Heart right ventricle (tissue), 16 donors: ENCODE measurements at regions not wholly inside any gene's neighbourhood (a gene's known extent, or its start where the extent isn't known, plus 50 kb on each side); places are given as distances from the start of the nearest gene placed in this dataset.

Experiments
- ATAC-seq, 8 donors: fragments of 200-7000 bp; cut with Tn5 transposase; one replicate each; pipeline ENCODE4 v1.9.1; 2020; ENCODE audit warnings: mild to moderate bottlenecking in 8 of 8, moderate library complexity in 8 of 8, moderate number of reproducible peaks in 1 of 8
- DNase-seq, 2 donors: peaks; one replicate each; pipeline ENCODE4 v3.0.0-alpha.2; 2020
- H3K27ac ChIP-seq, 10 donors: fragments of 200-600 bp; sonication (generic) in 2 of 10; one replicate each; pipeline versions ENCODE4 v1.5.0 to v1.8.0; 2020 to 2022; ENCODE audit warnings: mild to moderate bottlenecking in 3 of 10
- H3K27me3 ChIP-seq, 7 donors: fragments of 200-600 bp; one replicate each; pipeline ENCODE4 v1.8.0; 2021 to 2022; ENCODE audit warnings: mild to moderate bottlenecking in 2 of 7
- H3K36me3 ChIP-seq, 9 donors: fragments of 200-600 bp; sonication (generic) in 1 of 9; one replicate each; pipeline versions ENCODE4 v1.5.0 to v1.8.0; 2020 to 2022; ENCODE audit warnings: mild to moderate bottlenecking in 2 of 9
- H3K4me1 ChIP-seq, 9 donors: fragments of 200-600 bp; sonication (generic) in 1 of 9; one replicate each; pipeline versions ENCODE4 v1.5.0 to v1.8.0; 2020 to 2022; ENCODE audit warnings: mild to moderate bottlenecking in 4 of 9
- H3K4me3 ChIP-seq, 10 donors: fragments of 200-600 bp; sonication (generic) in 2 of 10; one replicate each; pipeline versions ENCODE4 v1.5.0 to v1.8.0; 2020 to 2022; ENCODE audit warnings: mild to moderate bottlenecking in 7 of 10, moderate library complexity in 2 of 10
- H3K9me3 ChIP-seq, 11 donors: fragments of 200-600 bp in 10 of 11; sonication (generic) in 2 of 11; one replicate each; pipeline versions ENCODE4 v1.5.0 to v1.8.0; 2013 to 2022; ENCODE audit warnings: mild to moderate bottlenecking in 2 of 11, control low read depth in 1 of 11, moderate library complexity in 1 of 11
- WGBS, 2 donors: extraction: QIAGEN DNeasy Blood & Tissue Kit; methylation state at CpG; one replicate each; pipeline ENCODE4 v1.1.7; 2013; ENCODE audit warnings: inconsistent platforms in 1 of 2; 5-methylcytosine and 5-hydroxymethylcytosine counted together
- intact Hi-C, 10 donors: fragments of 100-400 bp; cut with DNase I; formaldehyde crosslinking; loops; one replicate each; pipeline versions ENCODE4 v1.11.1 to v1.14.2; 2022
- TF ChIP-seq, protein P1 (sequence below), 9 donors: fragments of 200-600 bp; sonication (generic) in 2 of 9; IDR thresholded peaks; one replicate each; pipeline versions ENCODE4 v1.5.0 to v1.8.0; 2021 to 2022; ENCODE audit warnings: antibody characterized with exemption in 9 of 9, mild to moderate bottlenecking in 5 of 9, moderate library complexity in 1 of 9
- donor health status: Arrhythmogenic right ventricular cardiomyopathy.
- donor health status: ischemic (EF 13 %, LVEDD 7.1; RV severe dilation, severe dysfunction).
- donor health status: healthy with polysubstance abuse.
- donor health status: DM: no; HTN: yes; CAD: no.
- donor health status: DM: no; HTN: no; CAD: no.
- donor health status: ischemic (EF 25% LVEDD 6.9; RV normal size, moderate dysfunction).
- donor health status: ischemic (EF 25% LVEDD 5.7; RV mildly dilated, moderate dysfunction).
- donor health status: healthy.
- donor health status: DM: yes; HTN: yes; CAD: no.
- donor health status: Ischemic cardiomyopathy.
- donor health status: ischemic (EF 35%, LVEDD 5.7; RV mildly dilated, moderate dysfunction).
- donor health status: nonischemic (EF 11% LVEDD 7.7; RV severe dilation, severe dysfunction).
- donor health status: DM: yes; HTN: yes; CAD: no.
- donor health status: PGD.
- donor health status: ischemic (EF 29% LVEDD 5.4; RV normal size, mild dysfunction).
- donor health status: nonischemic (EF 23%, LVEDD 6.1; RV moderate dilation, normal function).

DNA sequence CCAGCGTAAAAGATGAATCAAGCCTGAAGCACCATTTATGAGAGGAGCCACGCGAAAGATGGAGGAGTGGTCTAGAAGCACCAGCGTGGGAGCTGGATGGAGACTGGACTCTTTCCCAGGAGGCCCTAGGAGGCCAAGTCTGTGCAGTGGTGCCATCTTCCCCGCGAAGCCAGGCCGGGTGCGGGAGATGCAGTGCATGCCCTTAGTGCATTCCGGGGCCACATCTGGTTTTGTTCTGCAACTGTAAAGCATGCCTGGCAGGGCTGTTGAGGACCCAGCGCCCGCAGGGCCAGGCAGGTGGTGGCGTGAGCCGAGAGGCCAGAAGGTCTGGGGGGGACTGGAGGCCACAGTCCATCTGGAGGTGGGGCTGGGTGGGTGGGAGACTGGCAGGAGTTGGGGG, 78.6 kb upstream of the ADRA2C start:
- intact Hi-C loops = no loop called here
- Histone ChIP-seq H3K4me1 (no peaks in the 10 kb centered on the region), H3K4me3 (no peak overlapping the region), H3K27me3 (peaks cover 0 to 38% (median 27%) of the 10 kb centered on the region in 7 donors), H3K9me3 (peaks cover 0 to 5% (median 0%) of the 10 kb centered on the region in 11 donors), H3K36me3 (no peaks in the 10 kb centered on the region), H3K27ac (no peak overlapping the region)
- ATAC-seq = no peak
- no peak for DNase-seq
- WGBS, 2 donors = 89 to 93% methylated on average over 13 of the region's 13 CpGs
- TF ChIP-seq, protein P1, sequence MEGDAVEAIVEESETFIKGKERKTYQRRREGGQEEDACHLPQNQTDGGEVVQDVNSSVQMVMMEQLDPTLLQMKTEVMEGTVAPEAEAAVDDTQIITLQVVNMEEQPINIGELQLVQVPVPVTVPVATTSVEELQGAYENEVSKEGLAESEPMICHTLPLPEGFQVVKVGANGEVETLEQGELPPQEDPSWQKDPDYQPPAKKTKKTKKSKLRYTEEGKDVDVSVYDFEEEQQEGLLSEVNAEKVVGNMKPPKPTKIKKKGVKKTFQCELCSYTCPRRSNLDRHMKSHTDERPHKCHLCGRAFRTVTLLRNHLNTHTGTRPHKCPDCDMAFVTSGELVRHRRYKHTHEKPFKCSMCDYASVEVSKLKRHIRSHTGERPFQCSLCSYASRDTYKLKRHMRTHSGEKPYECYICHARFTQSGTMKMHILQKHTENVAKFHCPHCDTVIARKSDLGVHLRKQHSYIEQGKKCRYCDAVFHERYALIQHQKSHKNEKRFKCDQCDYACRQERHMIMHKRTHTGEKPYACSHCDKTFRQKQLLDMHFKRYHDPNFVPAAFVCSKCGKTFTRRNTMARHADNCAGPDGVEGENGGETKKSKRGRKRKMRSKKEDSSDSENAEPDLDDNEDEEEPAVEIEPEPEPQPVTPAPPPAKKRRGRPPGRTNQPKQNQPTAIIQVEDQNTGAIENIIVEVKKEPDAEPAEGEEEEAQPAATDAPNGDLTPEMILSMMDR (IDR thresholded peaks at IDR 0.05) = no peak

DNA sequence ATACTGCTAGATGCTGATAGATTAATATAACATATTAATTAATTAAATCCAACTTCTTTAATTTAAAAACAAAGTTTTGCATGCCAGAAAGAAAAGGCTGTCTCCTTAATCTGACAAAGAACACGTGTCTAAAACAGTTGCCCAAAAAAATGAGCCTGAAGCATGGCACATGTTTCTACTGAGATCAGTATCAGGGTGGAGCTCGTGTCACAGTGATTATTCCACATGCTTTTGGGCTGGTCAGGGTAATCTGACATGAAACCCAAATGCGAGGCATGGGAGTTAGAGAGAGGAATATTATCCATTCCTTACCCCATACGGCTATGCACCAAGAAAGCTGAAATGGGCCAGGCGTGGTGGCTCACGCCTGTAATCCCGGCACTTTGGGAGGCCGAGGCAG, 79.4 kb upstream of the ADRA2C start:
- peaks cover 0 to 39% (median 27%) of the 10 kb centered on the region in 7 donors for H3K27me3 ChIP-seq
- TF ChIP-seq, protein P1 (IDR thresholded peaks at IDR 0.05) = no peak
- ATAC-seq = no peak
- intact Hi-C loops = no loop called here
- WGBS, 2 donors = 82 to 84% methylated on average over 8 of the region's 8 CpGs
- peaks cover 0 to 4% (median 0%) of the 10 kb centered on the region in 11 donors for H3K9me3 ChIP-seq
- DNase-seq = no peak
- no peak overlapping the region for H3K27ac ChIP-seq
- H3K4me3 ChIP-seq = no peak overlapping the region
- no peaks in the 10 kb centered on the region for H3K4me1 ChIP-seq
- H3K36me3 ChIP-seq = no peaks in the 10 kb centered on the region

DNA sequence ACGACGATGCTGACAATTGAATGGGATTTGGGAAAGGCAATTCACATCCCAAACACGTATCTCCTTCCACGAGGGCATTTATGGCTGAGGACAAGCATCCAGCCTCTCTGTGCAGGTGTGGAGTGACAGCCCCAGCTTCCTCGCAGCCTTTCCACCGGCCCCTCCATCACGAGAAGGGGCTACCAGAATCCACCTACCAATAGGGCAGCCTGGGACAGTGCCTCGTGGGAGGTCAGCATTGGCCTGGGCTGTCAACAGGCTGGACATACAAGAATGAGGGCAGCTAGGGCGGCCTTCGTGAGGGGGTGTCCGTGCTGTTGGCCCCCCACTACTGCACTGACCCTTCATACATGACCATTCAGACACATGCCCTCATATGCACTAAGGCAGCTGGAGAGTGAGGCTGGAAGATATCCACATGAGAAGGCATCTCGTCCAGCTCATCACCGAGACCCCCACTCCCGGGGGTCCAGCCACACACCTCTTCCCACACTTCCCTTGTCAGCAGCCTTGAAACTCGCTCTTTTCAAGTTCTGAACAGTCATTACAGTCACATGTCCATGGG, 81.0 kb upstream of the ADRA2C start:
- ATAC-seq = no peak
- peaks cover 0 to 47% (median 27%) of the 10 kb centered on the region in 7 donors for H3K27me3 ChIP-seq
- WGBS, 2 donors = 76 to 82% methylated on average over 15 of the region's 15 CpGs
- TF ChIP-seq, protein P1 (IDR thresholded peaks at IDR 0.05) = no peak
- no peak overlapping the region for H3K4me3 ChIP-seq
- intact Hi-C loops = no loop called here
- no peaks in the 10 kb centered on the region for H3K9me3 ChIP-seq
- H3K36me3 ChIP-seq = no peaks in the 10 kb centered on the region
- DNase-seq = no peak
- H3K27ac ChIP-seq = no peak overlapping the region
- H3K4me1 ChIP-seq = no peaks in the 10 kb centered on the region

DNA sequence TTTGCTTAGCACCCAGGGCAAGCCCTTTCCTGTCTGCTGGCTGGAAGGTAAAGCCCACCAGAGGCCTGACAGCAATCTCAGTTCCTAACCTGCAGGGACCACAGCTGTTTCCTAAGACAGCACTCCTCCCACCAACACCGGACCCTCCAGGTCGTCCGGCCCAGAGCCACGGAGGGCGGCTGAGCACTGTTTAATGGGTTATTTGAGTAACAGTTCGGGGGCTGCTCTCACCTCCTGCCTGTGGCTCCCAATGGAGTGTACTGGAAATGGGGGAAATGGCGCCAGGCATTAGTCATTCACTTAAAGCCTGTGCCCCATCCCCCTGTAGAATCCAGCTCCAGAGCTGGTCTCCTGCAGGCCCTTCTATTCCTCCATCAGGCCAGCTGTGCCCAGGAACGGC, 81.6 kb upstream of the ADRA2C start:
- TF ChIP-seq, protein P1 (IDR thresholded peaks at IDR 0.05) = no peak
- Histone ChIP-seq H3K36me3 (no peaks in the 10 kb centered on the region), H3K27me3 (peaks cover 0 to 53% (median 32%) of the 10 kb centered on the region in 7 donors), H3K4me3 (no peak overlapping the region), H3K4me1 (no peaks in the 10 kb centered on the region), H3K27ac (no peak overlapping the region), H3K9me3 (no peaks in the 10 kb centered on the region)
- 73 to 92% methylated on average over 8 of the region's 8 CpGs for WGBS, 2 donors
- no peak for DNase-seq
- ATAC-seq = no peak
- intact Hi-C loops = no loop called here
